ENCODE measurements at regions not wholly inside any gene's neighbourhood (a gene's known extent, or its start where the extent isn't known, plus 50 kb on each side); places are given as distances from the start of the nearest gene placed in this dataset.

- no peak overlapping the region for H3K27ac ChIP-seq
- no peak for ATAC-seq
- H3K9me3 ChIP-seq = no peaks in the 10 kb centered on the region
- H3K4me1 ChIP-seq = no peaks in the 10 kb centered on the region
- no peak overlapping the region for H3K4me3 ChIP-seq
- no peaks in the 10 kb centered on the region for H3K36me3 ChIP-seq
- TF ChIP-seq EP300 (IDR thresholded peaks at IDR 0.05) (no peak), CTCF (IDR thresholded peaks at IDR 0.05) (no peak), POLR2A (IDR thresholded peaks at IDR 0.05) (no peak), POLR2AphosphoS5 (IDR thresholded peaks at IDR 0.05) (no peak)
- no peaks in the 10 kb centered on the region for H3K27me3 ChIP-seq
Measured at GRCh38 chr7:21099955-21100354, 313.3 kb upstream of the SP8 start.

GRCh38 chr7:21101541-21101940 is 314.9 kb upstream of the SP8 start:
- no peak overlapping the region for H3K4me3 ChIP-seq
- H3K4me1 ChIP-seq = no peaks in the 10 kb centered on the region
- H3K36me3 ChIP-seq = no peaks in the 10 kb centered on the region
- H3K9me3 ChIP-seq = no peaks in the 10 kb centered on the region
- 77 to 92% methylated on average over 2 of the region's 2 CpGs for WGBS, 2 donors (ENCODE audit: low coverage in 1 of 2)
- no peak overlapping the region for H3K27ac ChIP-seq
- no peaks in the 10 kb centered on the region for H3K27me3 ChIP-seq
- no peak for TF ChIP-seq CTCF (IDR thresholded peaks at IDR 0.05)
- no peak for TF ChIP-seq EP300 (IDR thresholded peaks at IDR 0.05)
- no peak for TF ChIP-seq POLR2AphosphoS5 (IDR thresholded peaks at IDR 0.05)
- no peak for TF ChIP-seq POLR2A (IDR thresholded peaks at IDR 0.05)
- no peak for ATAC-seq

GRCh38 chr7:21103426-21104123 is 316.9 kb upstream of the SP8 start:
- Histone ChIP-seq H3K36me3 (no peaks in the 10 kb centered on the region), H3K27ac (no peak overlapping the region), H3K4me1 (peaks cover 0 to 7% (median 0%) of the 10 kb centered on the region in 3 donors), H3K4me3 (no peak overlapping the region), H3K27me3 (no peaks in the 10 kb centered on the region), H3K9me3 (no peaks in the 10 kb centered on the region)
- 73 to 77% methylated on average over 3 to 4 of the region's 4 CpGs for whole genome bisulfite sequencing, 2 donors (ENCODE audit: low coverage in 1 of 2)
- TF ChIP-seq POLR2AphosphoS5 (IDR thresholded peaks at IDR 0.05) = no peak
- TF ChIP-seq EP300 (IDR thresholded peaks at IDR 0.05) = no peak
- no peak for TF ChIP-seq POLR2A (IDR thresholded peaks at IDR 0.05)
- no peak for TF ChIP-seq CTCF (IDR thresholded peaks at IDR 0.05)
- ATAC-seq = no peak

DNA sequence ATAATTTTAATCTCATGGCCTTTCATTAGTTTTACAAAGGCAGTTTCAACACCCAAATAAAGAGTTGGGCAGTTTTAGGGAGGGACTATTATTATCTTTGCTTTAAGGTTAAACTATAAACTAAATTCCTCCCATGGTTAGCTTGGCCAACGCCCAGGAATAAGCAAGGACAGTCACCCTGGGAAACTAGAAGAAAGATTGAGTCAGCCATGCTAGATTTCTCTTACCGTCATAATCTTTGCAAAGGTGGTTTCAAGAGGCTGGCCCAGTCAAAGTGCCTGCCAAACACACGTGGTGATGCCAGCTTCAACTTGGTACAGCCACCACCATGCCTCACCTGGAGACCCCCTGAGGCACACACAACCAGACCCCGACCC is 317.4 kb upstream of the SP8 start:
- no peaks in the 10 kb centered on the region for H3K36me3 ChIP-seq
- H3K4me1 ChIP-seq = peaks cover 0 to 10% (median 0%) of the 10 kb centered on the region in 3 donors
- H3K4me3 ChIP-seq = no peak overlapping the region
- H3K27me3 ChIP-seq = no peaks in the 10 kb centered on the region
- H3K27ac ChIP-seq = no peak overlapping the region
- 54 to 67% methylated on average over 1 to 3 of the region's 4 CpGs for WGBS, 2 donors (ENCODE audit: low coverage in 1 of 2)
- no peak for TF ChIP-seq CTCF (IDR thresholded peaks at IDR 0.05)
- TF ChIP-seq EP300 (IDR thresholded peaks at IDR 0.05) = no peak
- TF ChIP-seq POLR2A (IDR thresholded peaks at IDR 0.05) = no peak
- H3K9me3 ChIP-seq = no peaks in the 10 kb centered on the region
- ATAC-seq = no peak

DNA sequence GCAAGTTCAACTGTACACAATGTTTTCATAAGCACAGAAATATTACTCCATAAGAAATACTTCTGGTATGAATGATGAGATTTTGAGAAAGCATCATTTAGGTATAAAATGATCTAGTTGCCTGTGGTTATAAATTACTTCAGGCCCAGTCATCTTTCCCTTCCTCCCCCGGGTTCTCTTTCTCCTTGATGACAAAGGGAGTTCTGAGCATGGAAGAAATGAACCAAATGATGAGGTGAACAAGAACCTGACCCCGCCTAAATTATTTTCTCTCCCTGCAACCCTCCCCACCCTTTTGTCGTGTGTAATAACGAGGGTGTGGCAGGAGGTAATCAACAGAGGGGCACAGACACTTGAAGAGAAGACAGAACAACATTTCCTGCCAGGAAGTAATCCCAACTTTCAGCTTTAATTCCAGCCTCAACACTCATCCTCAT is 319.6 kb upstream of the SP8 start:
- H3K4me1 ChIP-seq = peaks cover 0 to 10% (median 0%) of the 10 kb centered on the region in 3 donors
- no peaks in the 10 kb centered on the region for H3K36me3 ChIP-seq
- no peak for TF ChIP-seq POLR2A (IDR thresholded peaks at IDR 0.05)
- no peak for TF ChIP-seq CTCF (IDR thresholded peaks at IDR 0.05)
- ATAC-seq = no peak
- H3K27ac ChIP-seq = no peak overlapping the region
- WGBS, 2 donors (ENCODE audit: low coverage in 1 of 2) = 71 to 77% methylated on average over 2 to 4 of the region's 4 CpGs
- no peaks in the 10 kb centered on the region for H3K9me3 ChIP-seq
- H3K4me3 ChIP-seq = no peak overlapping the region
- no peaks in the 10 kb centered on the region for H3K27me3 ChIP-seq

All from gastroesophageal sphincter (tissue), 4 donors.